ENCODE measurements at regions not wholly inside any gene's neighbourhood (a gene's known extent, or its start where the extent isn't known, plus 50 kb on each side); places are given as distances from the start of the nearest gene placed in this dataset.
A peak's percentile ranks its signal among the peaks of the same experiment; 100 is the strongest.

GRCh38 chr6:167710363-167710920 is 116.3 kb upstream of the AFDN start:
- DNase-seq: no peak

GRCh38 chr6:167711211-167711610 is 115.5 kb upstream of the AFDN start:
- no peak for DNase-seq

GRCh38 chr6:167711768-167712730 is 114.7 kb upstream of the AFDN start:
- DNase-seq: no peak

- no peak for DNase-seq
These were observed 113.8 kb upstream of the AFDN start for GRCh38 chr6:167712731-167713475.

DNA sequence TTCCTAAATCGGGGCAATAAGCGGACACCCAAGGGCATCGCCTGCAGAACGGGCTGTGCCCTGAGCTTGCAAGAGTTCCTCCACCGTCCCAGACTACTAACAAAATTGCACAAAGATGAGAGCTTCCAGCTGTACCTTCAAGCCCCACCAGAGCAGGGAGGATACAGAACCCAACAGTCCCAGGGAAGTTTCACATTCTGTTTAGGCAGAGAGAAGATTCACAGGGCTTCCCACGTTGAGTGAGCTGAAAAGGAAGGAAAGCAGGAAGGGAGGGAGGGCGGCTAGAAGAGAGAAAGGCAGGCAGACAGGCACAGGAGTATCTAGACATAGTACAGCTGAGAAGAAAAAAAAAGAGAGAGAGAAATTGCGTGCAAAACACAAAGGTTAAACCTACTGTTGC is 112.6 kb upstream of the AFDN start:
- no peak for DNase-seq

DNA sequence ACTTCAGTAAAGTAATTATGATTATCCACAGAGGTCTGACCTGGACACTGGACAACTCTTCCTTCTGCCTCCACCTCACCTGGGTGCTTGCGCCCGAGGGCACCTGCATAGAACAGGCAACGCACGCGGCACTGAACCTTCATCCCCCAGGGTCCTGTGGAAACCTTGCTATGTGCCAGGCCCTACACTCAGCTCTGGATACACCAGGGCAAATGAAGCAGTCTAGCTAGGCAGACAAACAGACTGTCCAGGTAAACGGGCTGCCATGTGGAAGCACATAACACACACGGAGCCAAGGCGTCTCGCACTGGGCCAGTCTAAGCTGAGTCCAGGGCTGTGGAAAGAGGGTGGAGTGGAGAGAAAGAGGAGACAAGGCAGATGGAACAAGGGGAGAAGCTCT is 109.3 kb upstream of the AFDN start:
- no peak for DNase-seq

- no peak for DNase-seq
These were observed 108.8 kb upstream of the AFDN start for GRCh38 chr6:167717867-167718266.

GRCh38 chr6:167719920-167720319 is 106.8 kb upstream of the AFDN start:
- DNase-seq: no peak

DNA sequence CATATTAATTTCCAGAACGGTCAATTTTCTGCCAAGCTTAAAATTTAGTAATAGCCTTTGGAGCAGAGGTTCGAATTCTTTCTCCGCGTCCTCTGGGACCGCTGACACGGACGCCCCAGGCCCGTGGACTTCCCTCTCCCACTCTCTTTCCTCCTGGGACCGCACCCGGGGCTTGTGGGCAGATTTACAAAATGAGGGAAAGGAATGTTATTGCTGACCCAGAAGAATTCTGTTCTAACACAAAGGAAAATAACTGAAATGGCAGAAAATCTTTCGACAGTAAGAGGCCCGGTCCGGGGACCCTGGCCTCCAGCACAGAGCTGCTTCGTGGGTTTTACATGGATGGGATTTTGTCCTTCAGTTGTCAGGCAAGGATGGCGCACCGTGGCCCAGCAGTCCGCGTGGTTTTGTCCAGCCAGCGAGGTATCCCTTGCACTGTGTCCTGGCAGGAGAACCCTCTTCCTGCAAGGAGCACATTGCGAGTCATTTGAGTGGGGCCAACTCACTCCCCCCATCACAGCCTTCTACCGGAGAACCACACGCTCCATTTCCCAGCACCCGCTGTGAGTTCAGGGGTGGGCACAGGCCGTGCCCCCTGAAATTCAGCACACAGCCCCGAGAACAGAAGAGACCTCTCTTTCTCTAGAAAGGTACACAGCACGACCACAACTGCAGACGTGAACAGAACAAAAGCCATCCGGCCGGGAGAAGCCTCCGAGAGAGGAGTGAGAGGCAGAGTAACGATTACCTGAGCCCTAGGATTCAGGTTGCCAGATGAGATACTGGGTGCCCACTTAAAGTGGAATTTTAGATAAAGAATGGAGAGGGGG is 106.0 kb upstream of the AFDN start:
- DNase-seq: no peak

DNA sequence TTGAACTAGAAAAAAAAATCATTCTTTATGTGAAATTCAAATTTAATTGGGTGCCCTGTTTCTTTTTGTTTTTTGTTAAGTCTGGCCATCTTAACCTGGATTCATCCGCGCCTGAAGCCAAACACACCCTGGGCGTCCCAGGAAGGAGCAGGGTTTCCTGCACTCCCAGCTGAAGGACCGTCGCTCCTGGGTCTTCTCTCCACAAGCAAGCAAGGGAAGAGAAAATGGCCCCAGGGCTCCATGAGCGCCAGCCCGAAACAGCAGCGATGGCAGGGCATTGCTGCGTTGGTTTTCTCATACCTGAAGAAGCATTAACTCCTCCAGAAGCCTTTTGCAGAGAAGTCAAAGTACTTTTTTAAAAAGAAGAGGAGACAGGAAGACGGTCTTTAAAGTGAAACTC is 105.4 kb upstream of the AFDN start:
- DNase-seq: no peak

GRCh38 chr6:167722634-167723309 is 103.9 kb upstream of the AFDN start:
- no peak for DNase-seq

DNA sequence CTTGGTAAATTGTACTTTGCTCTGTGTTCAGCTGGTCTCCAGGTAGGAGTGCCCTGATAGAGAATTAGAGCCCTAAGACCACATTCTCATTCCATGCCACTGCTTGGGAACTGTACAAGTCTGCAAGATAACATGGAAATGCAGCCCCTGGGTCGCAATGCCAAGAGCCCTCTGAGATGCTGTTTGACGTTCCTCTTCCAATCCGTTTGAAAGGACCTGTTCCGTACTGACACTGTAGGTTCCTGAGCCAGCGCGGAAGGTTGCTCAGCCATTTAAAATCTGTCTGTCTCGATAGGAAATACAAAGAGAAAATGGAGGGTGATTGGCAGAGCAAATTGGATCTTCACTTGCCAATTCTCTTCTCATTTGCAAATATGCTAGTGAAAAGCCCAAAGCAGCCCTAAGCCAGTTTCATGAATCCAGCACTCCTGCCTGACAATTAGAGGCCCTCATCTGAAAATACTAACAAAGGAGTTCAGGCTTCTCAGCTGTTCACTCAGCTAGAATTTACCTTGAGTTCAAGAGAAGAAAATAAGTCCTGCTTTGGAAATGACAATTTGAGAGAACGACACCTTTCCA is 100.6 kb upstream of the AFDN start:
- DNase-seq: no peak

DNA sequence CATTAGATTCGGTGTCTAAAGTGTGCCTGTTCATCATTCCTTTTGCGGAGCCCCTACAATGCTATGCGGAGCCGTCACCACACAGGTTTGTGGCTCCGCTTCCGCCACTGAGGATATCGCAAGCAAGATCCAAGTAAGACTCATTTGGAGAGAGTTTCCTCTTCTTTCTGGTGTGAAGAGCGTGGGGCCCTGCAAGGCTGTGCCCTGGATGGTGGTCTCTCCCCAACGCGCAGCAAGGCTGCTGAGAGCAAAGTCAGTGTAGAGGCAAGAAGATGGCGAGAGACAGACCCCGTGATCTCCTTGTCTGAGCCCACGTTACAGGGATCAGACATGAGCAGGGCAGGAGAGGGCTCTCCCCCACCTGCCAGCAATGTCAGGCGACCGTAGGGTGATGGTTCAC is 96.3 kb upstream of the AFDN start:
- DNase-seq: no peak

DNA sequence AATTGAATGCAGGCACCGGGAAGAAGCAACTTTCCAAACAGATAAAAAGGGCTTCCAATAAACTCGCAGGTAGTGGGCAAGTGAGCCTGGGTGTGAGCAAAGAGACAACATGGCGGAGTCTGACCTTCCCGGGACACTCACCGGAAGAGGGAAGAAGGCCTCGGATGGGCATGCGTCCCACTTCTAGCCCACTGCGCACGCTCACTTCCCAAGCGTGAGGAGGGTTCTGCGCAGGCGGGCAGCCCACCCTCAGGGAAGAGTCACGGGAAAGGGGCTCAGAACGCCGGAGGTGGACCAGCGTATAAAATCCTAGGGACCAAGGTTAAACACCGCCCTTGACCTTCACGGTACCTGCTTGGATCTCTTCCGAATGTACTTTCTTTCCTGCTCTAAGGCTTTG is 95.5 kb upstream of the AFDN start:
- no peak for DNase-seq

GRCh38 chr6:167731731-167732422 is 94.8 kb upstream of the AFDN start:
- no peak for DNase-seq

DNA sequence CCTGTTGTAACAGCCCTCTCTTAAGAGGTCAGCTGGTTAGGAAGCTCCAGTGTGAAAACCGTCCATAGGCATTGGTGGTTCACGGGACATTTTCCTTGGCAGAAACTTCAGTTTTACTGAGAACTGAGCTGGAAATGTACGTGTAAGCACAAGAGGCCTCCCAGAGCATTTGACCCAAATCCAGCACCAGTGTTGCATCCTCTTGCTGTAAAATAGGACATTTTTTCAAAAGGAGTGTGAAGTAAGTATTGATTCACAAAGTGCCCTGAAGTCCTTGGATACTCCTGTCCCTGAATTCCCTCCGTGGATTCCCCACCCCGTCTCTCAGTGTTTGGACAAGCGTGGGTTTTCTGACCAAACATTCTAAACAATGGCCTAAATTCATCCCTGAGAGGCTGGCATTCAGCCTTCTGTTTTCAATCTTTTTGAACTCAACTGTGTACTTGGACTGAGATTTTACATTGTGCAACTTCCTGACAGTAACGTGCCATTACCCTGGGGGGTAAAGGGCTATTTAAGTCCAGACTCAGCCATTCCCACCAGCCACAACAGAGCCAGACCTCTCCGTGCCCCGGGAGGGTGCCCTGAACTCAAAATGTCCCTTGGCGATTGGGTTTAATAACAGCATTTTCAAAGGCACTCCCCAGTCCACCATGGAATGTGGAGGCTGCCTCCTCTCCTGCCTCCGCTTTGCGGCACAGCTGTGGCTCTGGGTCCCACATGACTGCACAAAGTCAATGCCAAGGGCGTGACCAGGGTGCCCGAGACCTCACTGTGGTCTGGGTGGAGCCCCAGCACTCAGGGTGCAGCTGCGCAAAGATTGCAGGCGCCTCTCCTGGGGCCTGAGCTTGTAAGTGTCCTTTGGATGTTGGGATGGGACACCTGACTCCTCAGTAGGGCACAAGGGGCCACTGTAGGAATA is 92.7 kb upstream of the AFDN start:
- DNase-seq: peak; percentile 58

GRCh38 chr6:167734662-167735083 is 92.0 kb upstream of the AFDN start:
- no peak for DNase-seq

GRCh38 chr6:167735084-167735950 is 91.4 kb upstream of the AFDN start:
- DNase-seq: no peak

DNA sequence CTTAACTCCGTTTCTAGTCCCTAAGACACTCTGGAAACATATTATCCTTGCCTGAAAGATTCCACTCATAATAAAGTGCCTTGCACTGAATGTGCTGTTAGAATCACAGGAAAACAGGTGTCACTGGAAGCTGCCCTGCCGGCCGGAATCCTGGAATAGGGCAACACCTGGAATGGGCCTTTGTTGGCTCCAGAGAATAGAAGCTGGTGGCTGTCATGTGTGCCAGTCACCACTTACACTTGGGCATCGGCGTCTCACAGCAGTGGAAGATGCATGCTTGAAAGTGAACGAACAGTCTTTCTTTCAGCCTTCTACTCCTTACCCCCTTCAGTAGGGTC is 90.8 kb upstream of the AFDN start:
- DNase-seq: no peak

All from femur (tissue), 1 donor.